Activated CD8-positive, alpha-beta T cell treated with anti-CD3 and anti-CD28 coated beads, Interleukin-2, amount 10 ng/mL, durations not matched to agents 7 days and 5 days (primary cell): ENCODE measurements at regions not wholly inside any gene's neighbourhood (a gene's known extent, or its start where the extent isn't known, plus 50 kb on each side); places are given as distances from the start of the nearest gene placed in this dataset.

Source experiments
- ATAC-seq: fragments of 150-1000 bp; cut with Tn5 transposase; one replicate; pipeline ENCODE4 v1.10.0; 2021; ENCODE audit warnings: moderate library complexity
- CTCF ChIA-PET: fragments of 350-600 bp; sonication (Branson Sonifier 250); formaldehyde crosslinking; loops from one replicate; lab custom pipeline; 2021; ENCODE audit warnings: antibody characterized with exemption; lab: Charles Lee
- POLR2A ChIA-PET: fragments of 350-600 bp; sonication (Branson Sonifier 250); formaldehyde crosslinking; loops from one replicate; lab custom pipeline; 2021; ENCODE audit warnings: antibody characterized with exemption; lab: Charles Lee
- DNase-seq: peaks from one replicate; pipeline ENCODE4 v3.0.0-alpha.2; 2020
- H3K27ac Mint-ChIP-seq: one replicate; pipeline ENCODE4 v1.8.0; 2021; ENCODE audit warnings: mild to moderate bottlenecking, mixed read lengths
- H3K27me3 Mint-ChIP-seq: one replicate; pipeline ENCODE4 v1.8.0; 2021; ENCODE audit warnings: low read depth, mixed read lengths
- H3K36me3 Mint-ChIP-seq: one replicate; pipeline ENCODE4 v1.8.0; 2021; ENCODE audit warnings: low read depth, mixed read lengths
- H3K4me1 Mint-ChIP-seq: one replicate; pipeline ENCODE4 v1.8.0; 2021; ENCODE audit warnings: low read depth, mixed read lengths
- H3K4me3 Mint-ChIP-seq: one replicate; pipeline ENCODE4 v1.8.0; 2021; ENCODE audit warnings: mild to moderate bottlenecking, mixed read lengths
- H3K9me3 Mint-ChIP-seq: one replicate; pipeline ENCODE4 v1.8.0; 2022; ENCODE audit warnings: mixed read lengths; ENCODE audit not compliant: insufficient read depth

DNA sequence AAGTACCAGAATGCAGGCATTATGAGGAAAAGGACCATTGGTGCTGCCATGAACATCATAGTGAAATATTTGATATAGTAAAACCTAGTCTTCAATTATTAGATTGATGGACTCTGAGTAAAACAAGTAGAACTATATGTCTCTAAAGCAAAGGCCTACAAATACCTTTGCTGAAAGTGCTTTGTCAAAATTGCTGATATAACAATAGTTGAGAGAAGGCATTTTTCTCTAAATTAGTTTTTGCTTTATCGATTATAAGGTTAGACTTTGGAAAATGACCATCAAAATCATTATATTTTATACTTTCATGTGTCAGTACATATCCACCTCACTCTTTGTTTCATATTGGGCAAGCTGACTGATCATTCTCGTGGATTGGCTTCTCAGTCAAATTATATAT lies 836.0 kb upstream of the FBXO33 start:
- no peaks in the 10 kb centered on the region for H3K9me3 Mint-ChIP-seq
- no peak overlapping the region for H3K27ac Mint-ChIP-seq
- ATAC-seq, result no peak
- H3K4me1 Mint-ChIP-seq, result no peaks in the 10 kb centered on the region
- ChIA-PET CTCF (no interaction called here), POLR2A (no interaction called here)
- no peaks in the 10 kb centered on the region for H3K36me3 Mint-ChIP-seq
- H3K27me3 Mint-ChIP-seq, result no peaks in the 10 kb centered on the region
- no peak for DNase-seq
- no peak overlapping the region for H3K4me3 Mint-ChIP-seq

DNA sequence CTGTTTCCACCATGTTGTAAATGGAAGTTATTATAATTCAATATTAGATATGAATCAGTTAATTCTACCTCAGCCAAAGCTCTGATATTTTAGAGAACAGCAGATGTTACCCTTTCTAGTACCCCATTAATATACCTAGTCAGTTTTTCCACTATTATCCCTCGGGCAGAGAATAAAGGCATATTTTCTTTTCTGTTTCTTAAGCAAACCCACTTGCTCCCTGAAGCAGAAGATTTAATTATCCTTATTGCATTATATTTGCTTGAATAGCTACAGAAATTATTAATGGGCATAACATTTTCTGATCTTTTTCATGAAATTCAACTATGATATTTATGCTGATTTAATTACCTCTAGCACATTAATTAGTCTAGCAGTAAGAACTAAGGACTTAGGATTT lies 832.9 kb upstream of the FBXO33 start:
- no peaks in the 10 kb centered on the region for H3K27me3 Mint-ChIP-seq
- no peak overlapping the region for H3K4me3 Mint-ChIP-seq
- no peaks in the 10 kb centered on the region for H3K36me3 Mint-ChIP-seq
- POLR2A ChIA-PET, result no interaction called here
- DNase-seq, result no peak
- H3K27ac Mint-ChIP-seq, result no peak overlapping the region
- CTCF ChIA-PET, result no interaction called here
- H3K4me1 Mint-ChIP-seq, result no peaks in the 10 kb centered on the region
- H3K9me3 Mint-ChIP-seq, result no peaks in the 10 kb centered on the region
- ATAC-seq, result no peak

GRCh38 chr14:40252817-40253447 lies 820.7 kb upstream of the FBXO33 start:
- Mint-ChIP-seq H3K27ac (no peak overlapping the region), H3K36me3 (no peaks in the 10 kb centered on the region), H3K4me1 (no peaks in the 10 kb centered on the region), H3K27me3 (no peaks in the 10 kb centered on the region), H3K9me3 (no peaks in the 10 kb centered on the region), H3K4me3 (no peak overlapping the region)
- ChIA-PET POLR2A (no interaction called here), CTCF (no interaction called here)
- ATAC-seq, result no peak
- no peak for DNase-seq

DNA sequence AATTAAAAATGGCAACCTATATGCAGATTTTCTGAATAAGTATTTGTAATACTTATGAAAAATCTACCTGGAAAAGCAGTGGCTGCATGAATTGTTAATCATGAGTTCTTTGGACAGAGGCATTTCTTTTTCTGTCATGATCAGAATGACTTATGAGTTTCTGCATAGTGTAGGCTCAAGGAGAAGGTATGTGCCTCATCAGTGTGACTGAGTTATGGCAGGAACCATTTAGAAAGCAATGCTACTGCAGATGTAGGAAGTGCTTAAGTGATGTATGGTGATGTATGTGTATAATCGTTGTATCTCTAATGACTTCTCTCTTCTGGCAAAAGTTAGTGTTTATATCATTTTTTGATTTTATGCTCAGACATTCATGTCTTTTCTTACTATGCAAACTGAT lies 816.4 kb upstream of the FBXO33 start:
- Mint-ChIP-seq H3K36me3 (no peaks in the 10 kb centered on the region), H3K9me3 (no peaks in the 10 kb centered on the region), H3K4me3 (no peak overlapping the region), H3K27ac (no peak overlapping the region), H3K4me1 (no peaks in the 10 kb centered on the region), H3K27me3 (no peaks in the 10 kb centered on the region)
- no peak for DNase-seq
- ChIA-PET CTCF (no interaction called here), POLR2A (no interaction called here)
- no peak for ATAC-seq

GRCh38 chr14:40240245-40240859 lies 808.1 kb upstream of the FBXO33 start:
- Mint-ChIP-seq H3K27me3 (no peaks in the 10 kb centered on the region), H3K4me3 (no peak overlapping the region), H3K9me3 (peaks cover under 1% of the 10 kb centered on the region), H3K27ac (no peak overlapping the region), H3K36me3 (no peaks in the 10 kb centered on the region), H3K4me1 (no peaks in the 10 kb centered on the region)
- ChIA-PET CTCF (no interaction called here), POLR2A (no interaction called here)
- no peak for DNase-seq
- no peak for ATAC-seq

GRCh38 chr14:40232302-40232701 lies 800.1 kb upstream of the FBXO33 start:
- H3K36me3 Mint-ChIP-seq, result no peaks in the 10 kb centered on the region

DNA sequence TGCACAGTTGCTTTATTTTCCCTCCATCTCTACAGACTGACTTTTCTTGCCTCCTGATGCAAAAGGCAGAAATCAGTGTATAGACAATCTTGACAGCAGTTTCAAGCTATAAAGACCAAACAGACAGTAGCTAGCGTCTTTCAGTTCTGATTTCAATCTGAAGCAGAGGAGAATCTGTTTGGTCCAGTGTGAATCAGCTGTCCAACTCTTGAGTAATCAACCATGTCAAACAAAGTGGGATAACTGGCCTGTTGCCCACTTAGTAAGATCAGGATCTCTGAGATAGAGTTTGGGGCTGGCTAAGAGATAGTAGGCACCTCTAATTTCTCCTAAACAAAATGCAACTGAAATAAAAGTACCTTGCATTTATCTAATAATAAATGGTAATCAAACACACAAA lies 797.4 kb upstream of the FBXO33 start:
- no peaks in the 10 kb centered on the region for H3K36me3 Mint-ChIP-seq
- no peak overlapping the region for H3K4me3 Mint-ChIP-seq
- H3K4me1 Mint-ChIP-seq, result no peaks in the 10 kb centered on the region
- CTCF ChIA-PET, result no interaction called here
- POLR2A ChIA-PET, result no interaction called here
- H3K9me3 Mint-ChIP-seq, result peaks cover 9% of the 10 kb centered on the region
- ATAC-seq (no peak), DNase-seq (no peak)
- no peaks in the 10 kb centered on the region for H3K27me3 Mint-ChIP-seq
- no peak overlapping the region for H3K27ac Mint-ChIP-seq

More at GRCh38 chr14:40232302-40232701, 800.1 kb upstream of the FBXO33 start:
- Mint-ChIP-seq H3K4me1 (no peaks in the 10 kb centered on the region), H3K27me3 (no peaks in the 10 kb centered on the region), H3K27ac (no peak overlapping the region), H3K9me3 (peaks cover 17% of the 10 kb centered on the region), H3K4me3 (no peak overlapping the region)
- ChIA-PET CTCF (no interaction called here), POLR2A (no interaction called here)
- DNase-seq (no peak), ATAC-seq (no peak)

GRCh38 chr14:40222996-40223395 lies 790.8 kb upstream of the FBXO33 start:
- H3K27ac Mint-ChIP-seq, result no peak overlapping the region
- ATAC-seq (no peak), DNase-seq (no peak)
- no peak overlapping the region for H3K4me3 Mint-ChIP-seq
- H3K9me3 Mint-ChIP-seq, result no peaks in the 10 kb centered on the region
- H3K36me3 Mint-ChIP-seq, result no peaks in the 10 kb centered on the region
- ChIA-PET POLR2A (no interaction called here), CTCF (no interaction called here)
- no peaks in the 10 kb centered on the region for H3K27me3 Mint-ChIP-seq
- no peaks in the 10 kb centered on the region for H3K4me1 Mint-ChIP-seq

GRCh38 chr14:40221428-40221827 lies 789.2 kb upstream of the FBXO33 start:
- CTCF ChIA-PET, result interaction anchor here (0.6 kb wide), 1 partner anchor 1288 kb away, joined by 3 read pairs; no protein-coding TSS in a partner anchor
- no peaks in the 10 kb centered on the region for H3K4me1 Mint-ChIP-seq
- no peak for ATAC-seq

GRCh38 chr14:40219032-40219431 lies 786.8 kb upstream of the FBXO33 start:
- POLR2A ChIA-PET, result no interaction called here
- H3K36me3 Mint-ChIP-seq, result no peaks in the 10 kb centered on the region
- DNase-seq (no peak), ATAC-seq (no peak)
- peaks cover 4% of the 10 kb centered on the region for H3K9me3 Mint-ChIP-seq
- no peaks in the 10 kb centered on the region for H3K27me3 Mint-ChIP-seq
- CTCF ChIA-PET, result no interaction called here
- no peaks in the 10 kb centered on the region for H3K4me1 Mint-ChIP-seq
- no peak overlapping the region for H3K4me3 Mint-ChIP-seq
- H3K27ac Mint-ChIP-seq, result no peak overlapping the region

More at GRCh38 chr14:40221428-40221827, 789.2 kb upstream of the FBXO33 start:
- H3K27ac Mint-ChIP-seq, result no peak overlapping the region
- no peaks in the 10 kb centered on the region for H3K27me3 Mint-ChIP-seq
- peaks cover 1% of the 10 kb centered on the region for H3K9me3 Mint-ChIP-seq
- H3K36me3 Mint-ChIP-seq, result no peaks in the 10 kb centered on the region
- DNase-seq, result no peak
- no peak overlapping the region for H3K4me3 Mint-ChIP-seq
- POLR2A ChIA-PET, result no interaction called here

DNA sequence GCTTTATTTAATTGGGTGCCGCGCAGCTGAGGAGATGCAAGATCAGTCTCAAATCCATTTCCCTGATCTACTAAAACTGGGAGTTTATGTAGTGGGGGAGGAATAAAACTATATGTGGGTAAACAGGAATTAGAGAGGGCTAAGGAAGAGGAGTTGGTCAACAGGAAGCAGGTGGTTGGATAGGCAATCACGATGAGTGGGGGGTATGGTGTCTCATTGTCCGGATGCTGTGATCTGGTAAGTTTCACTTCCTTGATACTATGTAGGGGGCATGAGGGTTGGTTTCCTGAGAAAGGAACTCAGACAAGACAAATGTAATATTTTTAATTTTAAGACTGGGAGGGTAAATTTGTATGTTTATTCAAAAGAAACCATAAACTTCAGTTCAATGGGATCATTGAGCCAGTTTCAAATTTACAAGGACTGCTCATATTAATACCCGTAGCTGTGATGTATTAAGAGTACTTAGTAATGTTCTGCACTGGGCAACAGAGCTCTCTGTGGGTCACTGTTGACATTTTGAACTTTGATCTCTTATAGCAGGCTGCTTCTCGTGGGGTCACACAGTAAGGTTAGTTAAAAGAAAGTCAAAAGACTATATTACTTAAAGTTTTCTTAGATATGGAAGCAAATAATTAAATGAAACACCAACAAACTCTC lies 786.2 kb upstream of the FBXO33 start:
- CTCF ChIA-PET, result no interaction called here
- H3K4me3 Mint-ChIP-seq, result no peak overlapping the region
- no peak for DNase-seq
- no peak overlapping the region for H3K27ac Mint-ChIP-seq
- no peaks in the 10 kb centered on the region for H3K27me3 Mint-ChIP-seq
- POLR2A ChIA-PET, result no interaction called here
- no peak for ATAC-seq
- peaks cover 7% of the 10 kb centered on the region for H3K9me3 Mint-ChIP-seq
- no peaks in the 10 kb centered on the region for H3K4me1 Mint-ChIP-seq
- H3K36me3 Mint-ChIP-seq, result no peaks in the 10 kb centered on the region

DNA sequence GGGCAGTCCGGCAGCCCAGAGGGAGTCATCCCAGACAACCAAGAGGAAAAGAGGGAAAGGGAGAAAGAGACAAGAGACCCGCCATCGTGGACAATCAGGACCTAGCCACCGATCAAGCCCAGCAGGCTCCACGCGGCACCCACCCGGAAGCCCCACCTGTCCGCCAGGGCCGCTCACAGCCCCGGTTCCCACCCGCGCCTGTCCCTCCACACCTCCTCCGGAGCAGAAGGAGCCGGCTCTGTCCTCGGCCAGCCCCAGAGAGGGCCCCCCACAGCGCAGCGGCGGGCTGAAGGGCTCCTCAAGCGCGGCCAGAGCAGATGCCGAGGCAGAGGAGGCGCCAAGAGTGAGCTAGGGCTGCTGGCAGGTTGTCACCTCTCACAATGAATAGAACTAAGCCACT lies 784.7 kb upstream of the FBXO33 start:
- no peaks in the 10 kb centered on the region for H3K36me3 Mint-ChIP-seq
- DNase-seq (no peak), ATAC-seq (no peak)
- no peak overlapping the region for H3K4me3 Mint-ChIP-seq
- H3K4me1 Mint-ChIP-seq, result no peaks in the 10 kb centered on the region
- H3K27ac Mint-ChIP-seq, result no peak overlapping the region
- CTCF ChIA-PET, result no interaction called here
- no peaks in the 10 kb centered on the region for H3K27me3 Mint-ChIP-seq
- H3K9me3 Mint-ChIP-seq, result peaks cover 8% of the 10 kb centered on the region
- POLR2A ChIA-PET, result no interaction called here
